ENCODE measurements at regions not wholly inside any gene's neighbourhood (a gene's known extent, or its start where the extent isn't known, plus 50 kb on each side); places are given as distances from the start of the nearest gene placed in this dataset.

GRCh38 chr14:81986005-81986404 lies 452.4 kb upstream of the SEL1L start:
- TF ChIP-seq POLR2A (IDR thresholded peaks at IDR 0.05; ENCODE audit: low read depth, low read length) (no peak), POLR2AphosphoS5 (IDR thresholded peaks at IDR 0.05; ENCODE audit: low read depth, low read length) (no peak), TAF1 (IDR thresholded peaks at IDR 0.05; ENCODE audit: borderline replicate concordance, low read depth, low read length) (no peak)
